Lower lobe of right lung (tissue), 2 donors: ENCODE measurements at regions not wholly inside any gene's neighbourhood (a gene's known extent, or its start where the extent isn't known, plus 50 kb on each side); places are given as distances from the start of the nearest gene placed in this dataset.

Source experiments
- ATAC-seq, 2 donors: fragments of 200-7000 bp; cut with Tn5 transposase; one replicate each; pipeline ENCODE4 v1.9.1; 2020 to 2022; ENCODE audit warnings: mild to moderate bottlenecking in 2 of 2, moderate library complexity in 2 of 2
- DNase-seq: peaks from one replicate; pipeline ENCODE4 v3.0.0-alpha.2; 2020
- H3K27ac ChIP-seq: fragments of 200-600 bp; one replicate; pipeline ENCODE4 v1.8.0; 2022
- H3K27me3 ChIP-seq: fragments of 200-600 bp; one replicate; pipeline ENCODE4 v1.8.0; 2022; ENCODE audit warnings: low read depth
- H3K36me3 ChIP-seq: fragments of 200-600 bp; one replicate; pipeline ENCODE4 v1.8.0; 2022; ENCODE audit warnings: mild to moderate bottlenecking
- H3K4me1 ChIP-seq: fragments of 200-600 bp; one replicate; pipeline ENCODE4 v1.8.0; 2022
- H3K4me3 ChIP-seq: fragments of 200-600 bp; one replicate; pipeline ENCODE4 v1.8.0; 2022; ENCODE audit warnings: mild to moderate bottlenecking
- H3K9me3 ChIP-seq: fragments of 200-600 bp; one replicate; pipeline ENCODE4 v1.8.0; 2022
- CTCF ChIP-seq: fragments of 200-600 bp; IDR thresholded peaks from one replicate; pipeline ENCODE4 v1.8.0; 2022; ENCODE audit warnings: antibody characterized with exemption, mild to moderate bottlenecking
- intact Hi-C: fragments of 100-400 bp; cut with DNase I; formaldehyde crosslinking; loops from one replicate; pipeline ENCODE4 v1.11.0; 2022
- donor health status: DM: no; HTN: yes; CAD: no; lungs with severe emphysema.

- Histone ChIP-seq H3K9me3 (no peaks in the 10 kb centered on the region), H3K36me3 (no peaks in the 10 kb centered on the region), H3K27me3 (no peaks in the 10 kb centered on the region), H3K4me1 (no peaks in the 10 kb centered on the region), H3K27ac (no peak overlapping the region), H3K4me3 (no peak overlapping the region)
- DNase-seq (no peak), ATAC-seq (no peak)
- TF ChIP-seq CTCF: no peak
- intact Hi-C loops: no loop called here
These were observed 189.5 kb upstream of the UFM1 start for GRCh38 chr13:38160131-38160530.

- ATAC-seq: no peak
- TF ChIP-seq CTCF: no peak
- H3K36me3 ChIP-seq: no peaks in the 10 kb centered on the region
- H3K4me3 ChIP-seq: no peak overlapping the region
- H3K4me1 ChIP-seq: no peaks in the 10 kb centered on the region
- intact Hi-C loops: no loop called here
- H3K9me3 ChIP-seq: no peaks in the 10 kb centered on the region
- no peaks in the 10 kb centered on the region for H3K27me3 ChIP-seq
- no peak overlapping the region for H3K27ac ChIP-seq
- no peak for DNase-seq
These were observed 189.9 kb upstream of the UFM1 start for GRCh38 chr13:38159710-38160109.

- no peak for DNase-seq
- TF ChIP-seq CTCF: no peak
- Histone ChIP-seq H3K27me3 (no peaks in the 10 kb centered on the region), H3K4me1 (no peaks in the 10 kb centered on the region), H3K4me3 (no peak overlapping the region), H3K9me3 (peaks cover 5% of the 10 kb centered on the region), H3K36me3 (no peaks in the 10 kb centered on the region), H3K27ac (no peak overlapping the region)
- intact Hi-C loops: no loop called here
- ATAC-seq: no peak
These were observed 202.6 kb upstream of the UFM1 start for GRCh38 chr13:38147050-38147449.

GRCh38 chr13:38141792-38142191 lies 207.9 kb upstream of the UFM1 start:
- Histone ChIP-seq H3K9me3 (no peaks in the 10 kb centered on the region), H3K27me3 (no peaks in the 10 kb centered on the region), H3K4me1 (no peaks in the 10 kb centered on the region), H3K27ac (no peak overlapping the region), H3K36me3 (no peaks in the 10 kb centered on the region), H3K4me3 (no peak overlapping the region)
- ATAC-seq (no peak), DNase-seq (no peak)
- TF ChIP-seq CTCF: no peak
- intact Hi-C loops: no loop called here

- TF ChIP-seq CTCF: no peak
- H3K4me1 ChIP-seq: no peaks in the 10 kb centered on the region
These were observed 214.1 kb upstream of the UFM1 start for GRCh38 chr13:38135592-38135991.

GRCh38 chr13:38121267-38121666 lies 228.4 kb upstream of the UFM1 start:
- no peaks in the 10 kb centered on the region for H3K4me1 ChIP-seq
- no peaks in the 10 kb centered on the region for H3K36me3 ChIP-seq
- no peak overlapping the region for H3K27ac ChIP-seq
- no peaks in the 10 kb centered on the region for H3K9me3 ChIP-seq
- H3K27me3 ChIP-seq: no peaks in the 10 kb centered on the region
- no peak for TF ChIP-seq CTCF
- no peak for ATAC-seq
- intact Hi-C loops: no loop called here
- no peak overlapping the region for H3K4me3 ChIP-seq
- no peak for DNase-seq

More at GRCh38 chr13:38135592-38135991, 214.1 kb upstream of the UFM1 start:
- no peak for ATAC-seq
- no peak overlapping the region for H3K27ac ChIP-seq
- no peaks in the 10 kb centered on the region for H3K36me3 ChIP-seq
- peaks cover 5% of the 10 kb centered on the region for H3K9me3 ChIP-seq
- no peak for DNase-seq
- H3K27me3 ChIP-seq: no peaks in the 10 kb centered on the region
- no peak overlapping the region for H3K4me3 ChIP-seq
- intact Hi-C loops: no loop called here
